NCI-H2196 (cell line): ENCODE measurements at regions not wholly inside any gene's neighbourhood (a gene's known extent, or its start where the extent isn't known, plus 50 kb on each side); places are given as distances from the start of the nearest gene placed in this dataset.
A peak's percentile ranks its signal among the peaks of the same experiment; 100 is the strongest.

Experiments used
- DNase-seq: peaks from one replicate; lab custom pipeline; 2025; ENCODE audit not compliant: unreplicated experiment; lab: John Stamatoyannopoulos, UW

DNA sequence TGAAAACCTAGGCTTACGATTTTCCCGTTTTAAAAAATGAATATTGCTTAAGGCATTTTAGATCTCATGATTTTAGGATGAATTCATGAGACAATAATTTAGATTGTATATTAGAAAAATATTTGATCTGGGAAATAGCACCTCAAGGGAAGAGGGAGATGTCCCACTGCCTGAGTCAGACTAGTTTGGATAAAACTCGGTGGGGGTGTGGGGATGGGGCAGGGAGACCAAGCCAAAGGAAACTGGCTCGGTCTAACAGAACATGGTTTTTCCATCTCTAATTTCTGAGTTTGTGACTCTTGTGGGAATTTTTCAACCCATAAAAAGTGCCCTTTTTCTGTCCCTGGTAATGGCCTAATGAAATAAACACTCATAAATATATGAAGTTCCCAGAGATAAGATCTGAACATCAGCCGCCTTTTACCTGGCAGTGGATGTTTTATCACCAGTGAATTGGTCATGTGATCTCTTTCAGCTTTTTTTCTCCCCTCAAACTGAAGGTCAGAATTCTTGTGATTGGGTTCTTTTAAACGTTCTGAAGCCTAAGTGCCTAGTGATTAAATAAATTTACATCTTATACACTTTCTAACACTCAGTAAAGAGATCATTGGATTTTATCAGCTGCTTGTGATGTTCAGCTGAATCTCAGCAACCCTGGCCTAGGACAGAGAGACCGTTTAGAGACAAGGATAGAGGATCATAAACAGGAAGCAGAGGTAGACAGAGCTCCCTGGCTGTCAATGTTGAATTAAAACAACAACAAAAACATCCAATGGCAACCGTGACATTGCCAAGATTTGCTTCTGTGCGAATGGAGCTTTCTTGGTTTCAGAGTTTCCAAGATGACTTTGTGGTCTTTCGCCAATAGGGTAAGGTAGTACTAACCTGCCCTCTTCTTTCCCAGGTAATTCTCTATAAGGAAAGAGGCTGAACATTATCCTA lies 1038.2 kb downstream of the MCTP2 start:
- no peak for DNase-seq

DNA sequence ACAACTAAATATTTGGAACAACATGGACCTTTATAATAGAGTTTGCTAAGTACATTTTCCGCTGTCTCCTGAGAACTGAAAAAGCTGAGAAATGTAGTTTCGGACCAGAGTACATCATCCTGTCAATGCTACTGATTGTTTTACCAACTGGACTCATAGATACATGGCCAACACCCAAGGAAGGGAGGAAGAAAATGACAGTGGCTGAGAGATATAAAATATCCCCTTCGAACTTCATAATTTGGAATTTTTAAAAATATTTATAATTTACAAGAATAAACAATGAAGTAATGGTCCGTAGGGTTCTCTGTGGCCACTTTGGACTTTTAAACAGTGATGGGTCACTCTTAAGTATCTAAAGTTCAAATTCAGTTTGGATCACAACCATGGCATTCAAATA lies 1042.7 kb downstream of the MCTP2 start:
- no peak for DNase-seq

DNA sequence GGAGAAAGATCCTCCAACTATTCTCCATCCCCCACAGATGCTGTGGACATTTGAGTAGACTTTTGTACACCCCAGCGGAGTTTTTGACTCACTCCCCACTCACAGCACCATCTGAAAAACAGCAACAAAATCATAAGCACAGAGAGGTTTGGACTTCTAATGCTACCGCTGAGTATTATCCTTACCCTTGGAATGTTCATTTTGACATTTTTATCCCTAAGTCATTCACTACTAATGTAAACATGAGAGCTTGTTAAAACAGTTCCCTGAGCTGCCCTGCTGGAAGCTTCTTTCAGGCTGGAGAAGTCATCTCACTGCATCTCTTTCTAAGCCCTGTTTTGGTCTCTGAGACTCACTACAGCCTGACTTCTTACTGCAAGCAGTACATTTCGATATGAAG lies 1045.9 kb downstream of the MCTP2 start:
- no peak for DNase-seq

DNA sequence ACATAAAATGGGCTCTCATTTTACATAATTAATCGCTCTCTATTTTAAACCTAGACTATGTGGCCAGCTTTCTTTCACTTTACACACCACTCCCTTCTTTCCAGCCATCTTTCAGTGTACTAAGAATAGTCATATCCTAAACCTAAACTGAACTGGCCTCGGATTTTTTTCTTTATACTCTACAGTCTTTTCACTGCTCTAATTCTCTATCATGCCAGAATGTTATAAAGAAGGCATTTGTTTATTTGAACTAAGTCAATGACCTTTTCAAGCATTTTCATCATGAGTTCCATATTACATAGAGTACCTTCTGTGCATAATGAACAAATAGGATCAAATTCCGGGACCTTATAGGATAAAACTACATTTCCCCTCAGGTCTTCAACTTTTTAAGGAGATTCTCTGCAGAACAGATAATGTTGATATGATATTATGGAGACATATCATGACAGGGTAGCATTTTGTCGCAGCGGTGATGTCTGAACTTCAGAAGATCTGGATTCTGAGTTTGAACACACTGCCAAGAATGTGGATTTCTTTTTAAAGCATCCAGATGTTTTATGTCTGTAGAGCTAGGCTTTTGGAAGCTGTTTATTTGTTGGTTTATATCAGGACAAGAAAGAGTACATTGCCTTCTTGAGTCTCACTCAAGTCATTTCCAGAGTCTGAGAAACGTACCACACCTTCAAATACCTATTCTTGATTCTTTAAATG lies 1047.3 kb downstream of the MCTP2 start:
- DNase-seq, result no peak

DNA sequence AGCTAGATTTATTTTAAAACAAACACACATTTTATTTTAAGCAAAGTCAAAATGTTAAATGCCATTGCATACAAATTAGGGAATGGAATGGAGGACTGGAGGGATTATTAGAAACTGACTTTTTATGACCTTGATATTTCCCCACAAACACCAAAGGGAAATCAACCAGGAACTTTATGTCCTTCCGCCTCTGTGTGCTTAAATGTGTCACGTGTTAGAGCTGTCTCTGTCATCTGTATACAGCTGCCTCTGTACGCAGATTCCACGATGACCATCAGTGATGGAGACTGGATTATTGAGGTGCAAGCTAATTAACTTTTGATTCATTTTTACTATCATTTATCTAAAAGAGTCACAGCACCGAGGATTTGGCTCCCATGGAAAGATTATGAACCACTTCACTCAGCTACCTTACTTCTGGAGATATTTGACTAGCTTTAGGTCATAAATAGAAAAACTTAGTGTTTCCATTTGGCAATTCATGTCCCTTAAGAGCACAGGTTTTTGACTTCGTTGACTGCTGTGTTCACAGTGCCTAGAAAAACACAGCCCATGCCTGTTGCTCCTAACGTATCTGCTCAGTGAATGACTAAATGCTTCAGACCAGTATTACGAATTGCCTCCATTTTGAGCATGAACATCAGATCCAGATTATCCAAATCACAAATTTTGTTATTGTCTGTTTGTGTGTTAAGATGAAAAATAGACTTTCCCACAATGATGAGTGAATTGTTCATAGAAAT lies 1048.1 kb downstream of the MCTP2 start:
- no peak for DNase-seq

DNA sequence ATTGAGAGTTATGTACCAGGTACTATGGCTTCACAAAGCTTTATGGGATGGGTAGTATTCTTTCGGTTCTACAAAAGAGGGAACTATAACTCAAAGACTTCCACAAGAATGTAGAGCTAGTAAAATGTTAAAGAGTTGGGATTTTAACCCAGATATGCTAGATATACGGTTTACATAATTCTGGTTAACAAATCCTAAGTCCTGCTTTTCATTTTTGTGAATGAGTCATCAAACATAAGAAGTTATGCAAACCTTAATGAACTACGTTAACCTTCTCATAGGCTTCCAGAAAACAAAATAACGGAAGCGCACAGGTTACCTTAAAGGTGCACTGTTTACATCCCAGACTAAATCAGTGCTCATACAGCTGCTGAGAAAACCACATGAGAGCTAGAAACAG lies 1049.3 kb downstream of the MCTP2 start:
- DNase-seq, result no peak

DNA sequence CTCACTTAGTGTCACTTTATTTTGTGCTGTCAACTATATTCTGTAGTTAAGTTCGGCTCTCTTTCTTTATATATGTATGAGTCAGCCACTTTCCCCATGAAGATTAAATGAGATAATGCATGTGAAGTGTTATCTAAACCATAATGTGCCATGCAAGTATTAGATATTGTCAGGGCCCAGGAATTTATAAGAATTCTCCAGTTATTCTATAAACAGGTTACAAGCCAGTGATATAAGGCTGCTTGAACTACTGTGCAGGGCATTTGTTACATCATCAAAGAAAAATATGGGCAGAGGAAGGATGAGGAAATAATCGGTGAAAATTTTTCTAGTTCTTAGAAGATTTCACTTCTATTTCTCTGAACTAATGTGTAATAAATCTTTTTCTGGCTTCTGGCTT lies 1049.0 kb upstream of the NR2F2 start:
- no peak for DNase-seq

DNA sequence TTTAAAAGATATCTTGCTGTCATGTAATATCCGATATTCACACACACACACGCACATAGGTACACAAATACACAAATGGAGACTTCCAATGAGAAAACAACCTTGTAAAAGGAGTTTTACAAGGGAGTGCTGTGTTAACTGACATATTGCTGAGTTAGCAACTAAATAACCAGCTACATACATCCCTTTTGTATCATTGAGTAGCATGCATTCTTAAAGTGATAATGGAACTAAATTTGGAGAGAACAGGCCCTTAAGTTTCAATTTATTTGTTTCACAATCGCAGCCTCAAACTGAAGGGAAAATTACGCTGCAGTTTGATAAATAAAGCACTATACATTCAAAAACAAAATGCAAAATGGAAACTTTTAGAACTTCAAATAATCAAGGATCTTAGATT lies 1046.0 kb upstream of the NR2F2 start:
- DNase-seq, result no peak

DNA sequence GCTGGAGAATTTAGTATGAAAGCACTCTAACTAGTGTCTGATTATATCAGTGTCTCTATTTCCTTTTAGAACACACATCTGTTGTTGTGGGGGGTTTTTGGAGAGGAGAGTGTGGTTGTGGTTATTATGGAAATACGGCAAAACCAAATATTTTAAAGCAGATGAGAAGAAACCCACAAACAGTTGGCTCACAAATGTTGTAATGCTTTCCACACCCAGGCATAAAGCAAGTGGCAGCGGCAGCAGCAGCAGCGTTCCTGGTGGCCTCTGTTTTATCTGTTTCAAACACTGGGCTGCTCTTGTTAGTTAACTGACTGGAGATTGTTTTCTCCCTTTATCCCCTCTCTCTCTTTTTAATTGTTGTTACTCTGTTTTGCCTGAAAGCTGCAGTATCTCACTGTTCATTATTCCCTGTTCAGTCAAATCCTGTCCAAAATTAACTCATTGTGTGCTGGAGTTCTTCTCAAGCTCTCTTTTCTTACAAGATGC lies 1045.5 kb upstream of the NR2F2 start:
- DNase-seq, result no peak

DNA sequence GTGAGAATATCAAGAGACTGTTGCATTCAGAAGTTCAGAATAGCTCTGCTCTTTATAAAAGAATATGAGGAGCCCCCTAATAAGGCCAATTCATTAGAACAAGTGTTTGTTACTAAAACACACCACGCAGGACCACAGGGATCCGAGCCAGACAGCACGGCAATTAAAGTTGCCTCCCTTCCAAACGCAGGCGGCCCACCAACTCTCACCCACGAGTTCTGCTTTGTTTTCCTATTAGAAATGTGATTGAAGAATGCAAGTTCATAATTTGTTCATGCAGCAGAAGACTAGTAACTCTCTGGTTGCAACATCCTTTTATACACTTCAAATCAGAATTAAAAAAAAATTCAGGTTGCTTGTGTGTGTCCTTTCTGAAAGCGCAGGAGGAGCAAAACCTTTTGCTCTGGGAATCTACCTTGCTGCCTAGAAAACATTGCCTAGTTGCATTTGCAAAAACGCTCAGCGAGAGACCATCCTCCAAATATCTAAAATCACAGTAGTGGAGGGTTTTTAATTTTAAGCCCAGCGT lies 1044.1 kb upstream of the NR2F2 start:
- no peak for DNase-seq

DNA sequence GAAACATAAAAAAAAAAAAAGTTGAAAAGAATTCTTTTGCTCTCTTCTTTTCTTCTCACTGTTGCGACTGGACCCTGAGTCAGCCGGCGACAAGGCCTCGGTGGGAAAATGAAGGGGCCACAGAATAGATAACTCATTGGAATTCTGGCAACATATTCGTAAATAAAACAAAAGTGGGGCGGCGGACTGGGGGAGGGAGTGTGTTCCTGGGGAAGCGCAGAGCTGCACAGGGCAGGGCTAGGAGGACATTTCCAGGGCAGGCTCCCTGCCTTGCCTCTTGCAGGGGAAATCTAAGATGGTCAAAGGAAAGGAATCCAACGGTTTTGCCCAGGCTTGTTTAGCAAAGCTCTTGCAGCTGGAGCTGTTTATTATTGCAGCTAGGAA lies 1042.8 kb upstream of the NR2F2 start:
- DNase-seq, result no peak

DNA sequence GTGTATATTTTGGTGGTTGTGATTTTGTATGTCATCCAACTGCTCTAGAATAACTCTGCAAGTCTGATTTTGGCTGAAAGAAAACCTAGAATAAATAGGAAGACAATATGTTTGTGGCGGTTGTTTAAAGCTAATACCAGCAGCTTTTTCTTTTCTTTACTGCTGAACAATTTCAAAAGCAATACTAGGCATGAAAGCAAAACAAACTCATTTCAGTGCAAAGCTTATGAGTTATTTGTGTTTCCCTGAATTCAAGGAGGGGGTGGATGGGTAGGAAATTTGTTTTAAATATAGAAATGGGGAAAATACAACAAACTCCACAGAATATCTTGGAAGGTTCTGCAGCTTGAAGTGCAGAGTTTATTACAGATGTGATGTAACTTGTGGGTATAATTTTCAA lies 1041.9 kb upstream of the NR2F2 start:
- DNase-seq, result no peak

DNA sequence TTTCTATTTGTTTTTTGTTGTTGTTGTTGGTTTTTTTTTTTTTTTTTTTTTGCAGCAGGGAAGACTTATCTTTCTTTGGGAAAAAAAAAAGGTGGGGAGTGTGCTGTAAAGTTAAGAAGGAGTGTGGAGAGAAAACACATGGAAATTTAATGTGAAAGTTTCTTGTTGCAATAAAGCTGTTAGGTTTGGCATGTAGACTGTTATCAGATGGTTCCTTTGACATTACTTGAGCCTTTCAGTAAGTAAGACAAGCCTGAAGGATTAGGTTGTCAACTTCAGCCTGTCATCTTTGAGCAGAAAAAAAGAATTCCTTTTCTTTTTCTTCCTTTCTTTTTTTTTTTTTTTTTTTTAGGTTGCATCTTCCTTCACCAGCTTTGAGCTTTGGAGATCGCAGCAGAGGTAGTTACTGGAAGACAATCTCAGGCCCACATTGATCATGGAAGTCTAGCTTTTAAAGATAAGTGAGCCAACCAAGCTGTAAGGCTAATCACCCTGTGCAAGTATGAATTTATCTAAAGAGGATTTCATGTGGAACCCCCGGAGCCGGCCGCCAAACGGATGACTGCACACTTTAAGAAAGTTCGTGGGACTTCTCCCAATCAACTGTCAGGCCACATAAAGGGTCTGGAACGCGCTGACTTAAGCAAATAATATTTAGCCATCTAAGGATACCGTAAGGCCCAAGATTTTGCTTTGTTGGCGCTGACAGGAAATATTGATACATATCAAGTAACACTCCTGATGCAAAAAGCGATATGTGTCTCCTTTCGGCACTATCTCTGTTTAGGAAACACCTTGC lies 1040.1 kb upstream of the NR2F2 start:
- DNase-seq, result no peak

DNA sequence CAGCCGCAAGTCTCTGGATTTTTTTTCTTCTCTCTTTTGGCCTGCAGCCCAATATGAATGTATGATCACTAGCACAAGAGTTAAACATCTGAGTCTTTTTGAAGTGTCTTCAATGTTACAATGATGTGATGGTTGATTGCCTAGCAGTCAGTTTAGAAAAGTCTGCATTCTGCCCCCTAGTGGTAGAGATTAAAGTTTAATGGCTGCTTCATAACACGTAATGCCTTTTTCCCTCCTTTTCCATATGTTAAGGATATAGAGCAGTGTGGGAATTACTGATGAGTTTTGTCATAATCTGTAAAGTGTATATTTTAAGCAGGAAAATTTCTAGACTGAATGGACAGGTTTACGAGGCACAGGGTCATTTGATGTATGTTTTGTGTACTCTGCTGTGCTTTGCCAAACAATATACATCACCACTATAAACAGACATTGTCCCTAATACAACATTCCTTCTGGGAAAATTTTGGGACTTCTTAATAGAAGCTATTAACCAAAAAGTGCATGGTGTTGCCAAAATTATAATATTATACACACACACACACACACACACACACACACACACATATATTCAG lies 1038.5 kb upstream of the NR2F2 start:
- DNase-seq, result no peak

DNA sequence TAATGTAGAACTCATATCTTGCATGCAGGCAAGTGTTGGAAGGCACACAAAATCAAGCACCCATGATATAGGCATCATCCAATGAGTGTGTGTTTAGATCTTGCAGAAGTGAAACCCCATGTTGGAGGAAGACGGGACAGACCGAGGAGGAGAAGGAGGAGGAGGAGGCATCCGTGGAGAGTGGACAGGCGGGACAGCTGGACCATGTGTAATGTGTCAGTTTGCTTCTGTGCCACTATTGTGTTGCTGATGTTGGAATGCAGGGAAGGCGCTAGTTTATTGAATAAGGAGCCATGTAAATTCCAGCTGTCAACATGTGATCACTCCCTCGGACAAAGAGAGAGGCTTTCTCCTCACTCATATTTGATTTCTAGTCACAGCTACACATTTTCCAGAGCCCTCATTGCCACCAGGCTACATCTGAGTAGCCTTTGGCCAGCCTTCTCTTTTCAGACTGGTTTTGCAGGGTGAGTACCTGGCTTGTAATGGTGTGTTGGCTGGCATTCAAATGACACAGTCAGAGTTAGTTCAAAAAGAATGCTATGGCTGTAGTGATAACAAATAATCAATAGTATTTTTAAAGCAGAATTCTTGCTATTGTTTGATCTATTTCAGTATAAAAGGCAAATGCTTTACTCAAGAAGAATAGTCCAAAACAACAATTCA lies 1037.6 kb upstream of the NR2F2 start:
- peak; percentile 2 for DNase-seq

DNA sequence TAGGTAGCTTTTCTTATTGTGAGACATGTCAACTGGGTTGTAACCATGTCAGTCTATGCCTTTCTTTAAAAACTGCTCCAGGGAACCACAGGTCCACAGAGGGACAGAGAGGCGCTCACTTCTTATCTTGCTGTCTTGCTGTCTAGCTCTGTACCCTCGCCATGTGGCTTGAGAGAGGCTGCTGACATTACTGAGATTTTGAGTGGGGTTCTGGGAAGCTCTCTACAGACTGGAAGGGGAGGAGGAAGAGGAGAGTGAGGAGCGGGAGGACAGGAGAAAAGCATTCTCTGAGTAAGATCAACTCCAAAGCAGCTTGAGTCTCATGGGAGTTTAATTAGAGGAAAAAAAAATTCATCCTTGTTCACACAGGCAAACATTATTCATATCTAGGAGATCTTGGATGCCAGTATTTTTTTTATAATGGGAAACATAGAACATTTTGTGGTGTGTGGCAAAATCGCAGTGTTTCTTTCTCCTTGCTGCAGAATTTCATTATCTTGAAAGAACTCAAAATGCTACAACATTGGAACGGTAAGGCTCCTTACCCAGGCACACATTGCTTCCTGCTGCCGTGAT lies 1037.0 kb upstream of the NR2F2 start:
- no peak for DNase-seq

DNA sequence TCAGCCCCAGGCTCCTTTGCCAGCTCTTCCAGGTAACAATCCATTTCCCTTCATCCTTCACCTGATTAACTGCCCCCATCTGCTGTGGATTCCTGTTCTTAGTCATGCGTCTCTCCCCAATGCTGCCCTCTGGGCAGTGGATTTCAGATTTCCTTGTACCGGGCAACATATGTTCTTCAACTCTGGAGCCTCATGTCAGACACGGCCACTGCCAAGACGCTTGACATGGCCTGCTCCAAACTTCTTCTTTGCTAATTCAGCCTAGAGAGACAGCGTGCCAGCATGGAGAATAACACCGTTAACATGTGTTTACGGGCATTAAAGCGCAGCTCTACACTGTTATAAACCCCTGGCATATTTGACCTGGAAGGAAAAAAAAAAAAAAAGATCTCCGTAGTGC lies 1035.1 kb upstream of the NR2F2 start:
- DNase-seq, result no peak

DNA sequence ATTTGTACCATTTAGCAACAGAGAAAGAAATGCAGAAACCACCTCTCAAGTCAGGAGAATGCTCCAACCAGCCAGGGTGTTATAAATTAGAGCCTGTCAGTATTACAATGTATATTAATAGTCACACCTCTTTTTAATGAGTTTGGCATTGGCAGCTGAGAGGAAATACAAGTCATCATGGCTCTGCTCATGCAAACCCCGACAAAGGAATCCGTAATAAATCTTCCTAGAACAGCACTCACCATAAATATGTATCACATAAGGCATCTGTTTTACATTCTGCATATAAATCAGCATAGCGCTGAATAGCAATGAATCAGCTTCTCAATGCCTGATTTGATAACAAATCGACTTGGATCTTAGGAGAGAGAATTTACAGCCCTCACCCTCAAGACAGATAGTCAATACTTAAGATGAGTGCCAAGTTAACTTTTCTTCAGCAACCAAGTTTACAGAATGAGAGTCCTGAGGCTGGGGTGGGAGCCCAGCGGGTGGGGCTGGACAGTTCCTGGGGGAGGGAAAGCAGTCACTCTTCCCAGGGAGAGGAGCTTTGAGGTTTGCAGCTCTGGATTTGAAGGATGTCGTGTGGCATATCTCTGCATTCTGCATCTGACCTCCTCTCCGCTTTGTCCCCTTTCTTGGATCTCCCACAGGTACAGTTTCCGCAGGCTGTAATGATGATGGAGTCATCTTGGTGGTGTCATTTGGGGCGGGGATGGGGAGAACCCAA lies 1034.4 kb upstream of the NR2F2 start:
- no peak for DNase-seq

DNA sequence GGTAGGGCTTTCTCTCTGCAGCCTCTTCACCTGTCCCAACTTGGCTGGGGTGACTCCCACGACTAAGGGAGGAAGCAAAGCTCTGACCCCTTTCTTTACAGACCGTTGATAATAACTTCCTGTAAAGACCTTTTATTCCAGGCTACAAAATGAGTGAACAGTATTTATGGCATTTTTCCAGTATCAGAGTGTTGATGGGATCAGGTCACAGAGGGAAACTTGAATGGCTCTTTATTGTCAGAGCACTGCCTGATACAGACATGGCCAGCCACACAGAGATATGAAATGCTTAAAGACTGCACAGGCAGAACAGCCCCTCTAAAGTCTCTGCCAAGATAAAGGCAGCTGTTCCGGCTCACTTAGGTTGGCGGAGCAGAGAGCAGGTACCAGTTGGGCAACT lies 1033.9 kb upstream of the NR2F2 start:
- peak; percentile 35 for DNase-seq
